ENCODE measurements at regions not wholly inside any gene's neighbourhood (a gene's known extent, or its start where the extent isn't known, plus 50 kb on each side); places are given as distances from the start of the nearest gene placed in this dataset.
"Not testable (repeated sequence)": the region's sequence is repeated elsewhere in the genome, so short reads cannot be mapped to it uniquely, and the experiment has no call there.

GRCh38 chr1:227508431-227508830 lies 54.9 kb upstream of the ZNF678 start:
- DNase-seq (ENCODE audit: low read depth in 1 of 2, low spot score in 1 of 2) = no peak
- TF ChIP-seq CTCF (IDR thresholded peaks at IDR 0.05; ENCODE audit: insufficient read depth, low read length) = no peak
- no peak for TF ChIP-seq POLR2AphosphoS5 (IDR thresholded peaks at IDR 0.05; ENCODE audit: low read depth)
- TF ChIP-seq, protein P1, sequence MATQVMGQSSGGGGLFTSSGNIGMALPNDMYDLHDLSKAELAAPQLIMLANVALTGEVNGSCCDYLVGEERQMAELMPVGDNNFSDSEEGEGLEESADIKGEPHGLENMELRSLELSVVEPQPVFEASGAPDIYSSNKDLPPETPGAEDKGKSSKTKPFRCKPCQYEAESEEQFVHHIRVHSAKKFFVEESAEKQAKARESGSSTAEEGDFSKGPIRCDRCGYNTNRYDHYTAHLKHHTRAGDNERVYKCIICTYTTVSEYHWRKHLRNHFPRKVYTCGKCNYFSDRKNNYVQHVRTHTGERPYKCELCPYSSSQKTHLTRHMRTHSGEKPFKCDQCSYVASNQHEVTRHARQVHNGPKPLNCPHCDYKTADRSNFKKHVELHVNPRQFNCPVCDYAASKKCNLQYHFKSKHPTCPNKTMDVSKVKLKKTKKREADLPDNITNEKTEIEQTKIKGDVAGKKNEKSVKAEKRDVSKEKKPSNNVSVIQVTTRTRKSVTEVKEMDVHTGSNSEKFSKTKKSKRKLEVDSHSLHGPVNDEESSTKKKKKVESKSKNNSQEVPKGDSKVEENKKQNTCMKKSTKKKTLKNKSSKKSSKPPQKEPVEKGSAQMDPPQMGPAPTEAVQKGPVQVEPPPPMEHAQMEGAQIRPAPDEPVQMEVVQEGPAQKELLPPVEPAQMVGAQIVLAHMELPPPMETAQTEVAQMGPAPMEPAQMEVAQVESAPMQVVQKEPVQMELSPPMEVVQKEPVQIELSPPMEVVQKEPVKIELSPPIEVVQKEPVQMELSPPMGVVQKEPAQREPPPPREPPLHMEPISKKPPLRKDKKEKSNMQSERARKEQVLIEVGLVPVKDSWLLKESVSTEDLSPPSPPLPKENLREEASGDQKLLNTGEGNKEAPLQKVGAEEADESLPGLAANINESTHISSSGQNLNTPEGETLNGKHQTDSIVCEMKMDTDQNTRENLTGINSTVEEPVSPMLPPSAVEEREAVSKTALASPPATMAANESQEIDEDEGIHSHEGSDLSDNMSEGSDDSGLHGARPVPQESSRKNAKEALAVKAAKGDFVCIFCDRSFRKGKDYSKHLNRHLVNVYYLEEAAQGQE (IDR thresholded peaks at IDR 0.05; ENCODE audit: insufficient replicate concordance, low read depth) = no peak
- no peak for TF ChIP-seq GABPA (IDR thresholded peaks at IDR 0.05; ENCODE audit: low read depth)
- Histone ChIP-seq H3K27me3 (ENCODE audit: insufficient read depth, poor library complexity, severe bottlenecking) (no peaks in the 10 kb centered on the region), H3K27ac (replicated peaks) (no peak overlapping the region), H3K4me3 (replicated peaks; ENCODE audit: insufficient read depth, low read length) (no peak overlapping the region)

DNA sequence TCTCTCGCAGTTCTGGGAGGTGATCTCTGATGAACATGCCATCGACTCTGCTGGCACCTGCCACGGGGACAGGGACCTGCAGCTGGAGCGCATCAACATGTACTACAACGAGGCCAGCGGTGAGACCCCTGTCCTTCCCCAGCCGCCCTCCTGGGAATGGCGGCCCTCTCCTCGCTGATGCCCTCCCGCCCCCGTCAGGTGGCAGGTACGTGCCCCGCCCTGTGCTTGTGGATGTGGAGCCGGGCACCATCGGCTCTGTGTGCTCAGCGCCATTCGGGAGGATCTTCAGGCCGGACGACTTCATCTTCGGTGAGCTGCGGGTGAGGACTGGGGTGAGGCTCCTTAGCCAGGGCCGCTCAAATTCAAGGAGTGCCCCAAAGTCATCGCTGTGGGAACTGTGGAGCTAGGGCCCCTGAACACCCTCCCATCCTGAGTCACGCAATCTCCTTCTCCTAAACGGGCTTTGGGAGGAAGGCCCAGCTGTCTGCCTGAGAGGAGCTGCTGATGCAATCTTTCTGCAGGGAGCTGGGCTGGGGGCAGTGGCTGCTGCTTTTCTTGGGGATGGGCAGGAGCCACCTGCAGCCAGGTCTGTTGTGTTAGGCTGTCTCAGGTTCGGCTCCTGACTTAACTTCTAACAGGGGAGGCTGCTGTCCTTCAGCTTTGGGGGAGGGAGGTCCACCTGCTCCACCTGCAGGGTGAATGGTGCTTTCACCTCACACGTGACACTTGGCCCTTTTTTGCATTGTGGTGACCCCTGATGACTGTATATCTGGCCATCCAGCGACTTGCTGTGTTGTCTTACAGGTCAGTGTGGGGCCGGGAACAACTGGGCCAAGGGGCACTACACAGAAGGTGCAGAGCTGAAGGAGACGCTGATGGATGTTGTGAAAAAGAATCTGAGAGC lies 56.6 kb upstream of the ZNF678 start:
- DNase-seq (ENCODE audit: low read depth in 1 of 2, low spot score in 1 of 2); H3K27ac ChIP-seq (replicated peaks); H3K4me3 ChIP-seq (replicated peaks; ENCODE audit: insufficient read depth, low read length); H3K27me3 ChIP-seq (ENCODE audit: insufficient read depth, poor library complexity, severe bottlenecking): not testable (repeated sequence)

GRCh38 chr1:227496045-227496444 lies 67.3 kb upstream of the ZNF678 start:
- not testable (repeated sequence) for H3K4me3 ChIP-seq (replicated peaks; ENCODE audit: insufficient read depth, low read length); H3K27ac ChIP-seq (replicated peaks); DNase-seq (ENCODE audit: low read depth in 1 of 2, low spot score in 1 of 2); H3K27me3 ChIP-seq (ENCODE audit: insufficient read depth, poor library complexity, severe bottlenecking)

DNA sequence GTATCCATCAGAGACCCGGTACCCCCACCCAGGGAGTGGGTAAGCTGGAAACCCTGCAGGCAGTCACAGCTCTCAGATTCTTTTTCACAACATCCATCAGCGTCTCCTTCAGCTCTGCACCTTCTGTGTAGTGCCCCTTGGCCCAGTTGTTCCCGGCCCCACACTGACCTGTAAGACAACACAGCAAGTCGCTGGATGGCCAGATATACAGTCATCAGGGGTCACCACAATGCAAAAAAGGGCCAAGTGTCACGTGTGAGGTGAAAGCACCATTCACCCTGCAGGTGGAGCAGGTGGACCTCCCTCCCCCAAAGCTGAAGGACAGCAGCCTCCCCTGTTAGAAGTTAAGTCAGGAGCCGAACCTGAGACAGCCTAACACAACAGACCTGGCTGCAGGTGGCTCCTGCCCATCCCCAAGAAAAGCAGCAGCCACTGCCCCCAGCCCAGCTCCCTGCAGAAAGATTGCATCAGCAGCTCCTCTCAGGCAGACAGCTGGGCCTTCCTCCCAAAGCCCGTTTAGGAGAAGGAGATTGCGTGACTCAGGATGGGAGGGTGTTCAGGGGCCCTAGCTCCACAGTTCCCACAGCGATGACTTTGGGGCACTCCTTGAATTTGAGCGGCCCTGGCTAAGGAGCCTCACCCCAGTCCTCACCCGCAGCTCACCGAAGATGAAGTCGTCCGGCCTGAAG lies 69.3 kb upstream of the ZNF678 start:
- H3K4me3 ChIP-seq (replicated peaks; ENCODE audit: insufficient read depth, low read length); H3K27me3 ChIP-seq (ENCODE audit: insufficient read depth, poor library complexity, severe bottlenecking); DNase-seq (ENCODE audit: low read depth in 1 of 2, low spot score in 1 of 2); H3K27ac ChIP-seq (replicated peaks): not testable (repeated sequence)

- TF ChIP-seq, protein P1 (IDR thresholded peaks at IDR 0.05; ENCODE audit: insufficient replicate concordance, low read depth) = no peak
- TF ChIP-seq GABPA (IDR thresholded peaks at IDR 0.05; ENCODE audit: low read depth) (no peak), CTCF (IDR thresholded peaks at IDR 0.05; ENCODE audit: insufficient read depth, low read length) (no peak), POLR2AphosphoS5 (IDR thresholded peaks at IDR 0.05; ENCODE audit: low read depth) (no peak), SPI1 (IDR thresholded peaks at IDR 0.05; ENCODE audit: borderline replicate concordance, low read depth) (no peak)
Observed at GRCh38 chr1:227490478-227490877, 72.9 kb upstream of the ZNF678 start.

More at GRCh38 chr1:227490478-227490877, 72.9 kb upstream of the ZNF678 start:
- Histone ChIP-seq H3K27me3 (ENCODE audit: insufficient read depth, poor library complexity, severe bottlenecking) (no peaks in the 10 kb centered on the region), H3K27ac (replicated peaks) (no peak overlapping the region), H3K4me3 (replicated peaks; ENCODE audit: insufficient read depth, low read length) (no peak overlapping the region)
- no peak for DNase-seq (ENCODE audit: low read depth in 1 of 2, low spot score in 1 of 2)

Data from HL-60 (cell line).